Activated B cell treated with CpG ODN at 0.5 μM for 24 hours (primary cell): ENCODE measurements at regions not wholly inside any gene's neighbourhood (a gene's known extent, or its start where the extent isn't known, plus 50 kb on each side); places are given as distances from the start of the nearest gene placed in this dataset.
"Not testable (repeated sequence)": the region's sequence is repeated elsewhere in the genome, so short reads cannot be mapped to it uniquely, and the experiment has no call there.

Experiments
- ATAC-seq: fragments of 200-7000 bp; cut with Tn5 transposase; one replicate; pipeline ENCODE4 v1.10.0; 2021; ENCODE audit warnings: low read depth, mild to moderate bottlenecking, moderate library complexity
- CTCF ChIA-PET: fragments of 350-600 bp; sonication (Branson Sonifier 250); formaldehyde crosslinking; loops from one replicate; lab custom pipeline; 2021; ENCODE audit warnings: antibody characterized with exemption; lab: Charles Lee
- POLR2A ChIA-PET: fragments of 350-600 bp; sonication (Branson Sonifier 250); formaldehyde crosslinking; loops from one replicate; lab custom pipeline; 2021; ENCODE audit warnings: antibody characterized with exemption; lab: Charles Lee
- DNase-seq: peaks from one replicate; pipeline ENCODE4 v3.0.0; 2022
- H3K27ac Mint-ChIP-seq: one replicate; pipeline ENCODE4 v1.8.0; 2020; ENCODE audit warnings: mixed read lengths
- H3K27me3 Mint-ChIP-seq: one replicate; pipeline ENCODE4 v1.8.0; 2021; ENCODE audit warnings: mixed read lengths
- H3K36me3 Mint-ChIP-seq: one replicate; pipeline ENCODE4 v1.8.0; 2021; ENCODE audit warnings: low read depth, mixed read lengths
- H3K4me1 Mint-ChIP-seq: one replicate; pipeline ENCODE4 v1.8.0; 2021; ENCODE audit warnings: mixed read lengths
- H3K4me3 Mint-ChIP-seq: one replicate; pipeline ENCODE4 v1.8.0; 2020; ENCODE audit warnings: mild to moderate bottlenecking, mixed read lengths
- H3K9me3 Mint-ChIP-seq: one replicate; pipeline ENCODE4 v1.8.0; 2020; ENCODE audit warnings: mixed read lengths
- CTCF ChIP-seq: fragments of 200-600 bp; IDR thresholded peaks from one replicate; pipeline ENCODE4 v1.8.0; 2022; ENCODE audit warnings: antibody characterized with exemption, mild to moderate bottlenecking
- intact Hi-C: fragments of 100-400 bp; cut with micrococcal nuclease; formaldehyde crosslinking; loops from one replicate; pipeline ENCODE4 v1.15.1; 2024

- POLR2A ChIA-PET = no interaction called here
- TF ChIP-seq CTCF = no peak
- Mint-ChIP-seq H3K4me3 (no peak overlapping the region), H3K9me3 (no peaks in the 10 kb centered on the region), H3K36me3 (no peaks in the 10 kb centered on the region), H3K4me1 (no peaks in the 10 kb centered on the region), H3K27ac (no peak overlapping the region), H3K27me3 (peaks cover 10% of the 10 kb centered on the region)
- CTCF ChIA-PET = no interaction called here
- intact Hi-C loops = no loop called here
- no peak for DNase-seq
- no peak for ATAC-seq
Observed at GRCh38 chr11:71094296-71095077, 157.9 kb downstream of the SHANK2 start.

GRCh38 chr11:71093783-71094182, 158.6 kb downstream of the SHANK2 start:
- Mint-ChIP-seq H3K9me3 (no peaks in the 10 kb centered on the region), H3K27ac (no peak overlapping the region), H3K4me3 (no peak overlapping the region), H3K27me3 (peaks cover 10% of the 10 kb centered on the region), H3K4me1 (no peaks in the 10 kb centered on the region), H3K36me3 (no peaks in the 10 kb centered on the region)
- ChIA-PET POLR2A (no interaction called here), CTCF (no interaction called here)
- no peak for TF ChIP-seq CTCF
- ATAC-seq = no peak
- no peak for DNase-seq
- intact Hi-C loops = no loop called here

- POLR2A ChIA-PET = no interaction called here
- H3K4me1 Mint-ChIP-seq = no peaks in the 10 kb centered on the region
- CTCF ChIA-PET = no interaction called here
- DNase-seq = no peak
- H3K27me3 Mint-ChIP-seq = peaks cover 12% of the 10 kb centered on the region
- H3K36me3 Mint-ChIP-seq = no peaks in the 10 kb centered on the region
- no peak for TF ChIP-seq CTCF
- no peak for ATAC-seq
- H3K4me3 Mint-ChIP-seq = no peak overlapping the region
- H3K27ac Mint-ChIP-seq = no peak overlapping the region
- intact Hi-C loops = no loop called here
- H3K9me3 Mint-ChIP-seq = no peaks in the 10 kb centered on the region
Observed at GRCh38 chr11:71091506-71092265, 160.7 kb downstream of the SHANK2 start.

- no peak for ATAC-seq
- no peaks in the 10 kb centered on the region for H3K36me3 Mint-ChIP-seq
- H3K9me3 Mint-ChIP-seq = no peaks in the 10 kb centered on the region
- H3K27me3 Mint-ChIP-seq = peaks cover 8% of the 10 kb centered on the region
- DNase-seq = no peak
- H3K27ac Mint-ChIP-seq = no peak overlapping the region
- intact Hi-C loops = no loop called here
- ChIA-PET CTCF (no interaction called here), POLR2A (no interaction called here)
- no peaks in the 10 kb centered on the region for H3K4me1 Mint-ChIP-seq
- no peak overlapping the region for H3K4me3 Mint-ChIP-seq
- no peak for TF ChIP-seq CTCF
Observed at GRCh38 chr11:71089571-71089970, 162.8 kb downstream of the SHANK2 start.

GRCh38 chr11:71088314-71089215, 163.8 kb downstream of the SHANK2 start:
- H3K27me3 Mint-ChIP-seq, POLR2A ChIA-PET, CTCF ChIA-PET, H3K27ac Mint-ChIP-seq, intact Hi-C loops, H3K9me3 Mint-ChIP-seq, H3K4me1 Mint-ChIP-seq, H3K36me3 Mint-ChIP-seq, H3K4me3 Mint-ChIP-seq, DNase-seq: not testable (repeated sequence)
- peak; percentile 25 for ATAC-seq
